ENCODE measurements at regions not wholly inside any gene's neighbourhood (a gene's known extent, or its start where the extent isn't known, plus 50 kb on each side); places are given as distances from the start of the nearest gene placed in this dataset.

- DNase-seq (ENCODE audit: insufficient read length, low spot score) (no peak), FAIRE-seq (no peak)
- TF ChIP-seq SPI1 (IDR thresholded peaks at IDR 0.05; ENCODE audit: low read depth, low read length), result no peak
- no peak for TF ChIP-seq POLR2A (IDR thresholded peaks at IDR 0.05; ENCODE audit: low read depth, low read length)
- no peak for TF ChIP-seq POLR2AphosphoS5 (IDR thresholded peaks at IDR 0.05; ENCODE audit: low read depth, low read length)
- no peak for TF ChIP-seq TAF1 (IDR thresholded peaks at IDR 0.05; ENCODE audit: low read depth, low read length)
- no peak for TF ChIP-seq POU2F2 (IDR thresholded peaks at IDR 0.05; ENCODE audit: low read depth, low read length)
- TF ChIP-seq PAX5 (IDR thresholded peaks at IDR 0.05; ENCODE audit: insufficient read depth, low read length, severe bottlenecking), result no peak
Observed at GRCh38 chr20:24718277-24718676, 230.8 kb upstream of the CST7 start.

GRCh38 chr20:24718696-24719095, 230.4 kb upstream of the CST7 start:
- no peak for DNase-seq (ENCODE audit: insufficient read length, low spot score)
- TF ChIP-seq POLR2A (IDR thresholded peaks at IDR 0.05; ENCODE audit: low read depth, low read length) (no peak), SPI1 (IDR thresholded peaks at IDR 0.05; ENCODE audit: low read depth, low read length) (no peak), POLR2AphosphoS5 (IDR thresholded peaks at IDR 0.05; ENCODE audit: low read depth, low read length) (no peak), PAX5 (IDR thresholded peaks at IDR 0.05; ENCODE audit: insufficient read depth, low read length, severe bottlenecking) (no peak), TAF1 (IDR thresholded peaks at IDR 0.05; ENCODE audit: low read depth, low read length) (no peak), POU2F2 (IDR thresholded peaks at IDR 0.05; ENCODE audit: low read depth, low read length) (no peak)
- no peak for FAIRE-seq

- no peak for TF ChIP-seq POLR2A (IDR thresholded peaks at IDR 0.05; ENCODE audit: low read depth, low read length)
- no peak for TF ChIP-seq SPI1 (IDR thresholded peaks at IDR 0.05; ENCODE audit: low read depth, low read length)
- TF ChIP-seq TAF1 (IDR thresholded peaks at IDR 0.05; ENCODE audit: low read depth, low read length), result no peak
- TF ChIP-seq POU2F2 (IDR thresholded peaks at IDR 0.05; ENCODE audit: low read depth, low read length), result no peak
- TF ChIP-seq POLR2AphosphoS5 (IDR thresholded peaks at IDR 0.05; ENCODE audit: low read depth, low read length), result no peak
- no peak for TF ChIP-seq PAX5 (IDR thresholded peaks at IDR 0.05; ENCODE audit: insufficient read depth, low read length, severe bottlenecking)
- DNase-seq (ENCODE audit: insufficient read length, low spot score) (no peak), FAIRE-seq (no peak)
Observed at GRCh38 chr20:24720957-24721356, 228.1 kb upstream of the CST7 start.

- DNase-seq (ENCODE audit: insufficient read length, low spot score) (no peak), FAIRE-seq (no peak)
- no peak for TF ChIP-seq POU2F2 (IDR thresholded peaks at IDR 0.05; ENCODE audit: low read depth, low read length)
- TF ChIP-seq POLR2AphosphoS5 (IDR thresholded peaks at IDR 0.05; ENCODE audit: low read depth, low read length), result no peak
- no peak for TF ChIP-seq TAF1 (IDR thresholded peaks at IDR 0.05; ENCODE audit: low read depth, low read length)
- no peak for TF ChIP-seq SPI1 (IDR thresholded peaks at IDR 0.05; ENCODE audit: low read depth, low read length)
- TF ChIP-seq POLR2A (IDR thresholded peaks at IDR 0.05; ENCODE audit: low read depth, low read length), result no peak
- no peak for TF ChIP-seq PAX5 (IDR thresholded peaks at IDR 0.05; ENCODE audit: insufficient read depth, low read length, severe bottlenecking)
Observed at GRCh38 chr20:24721891-24722568, 227.0 kb upstream of the CST7 start.

- no peak for TF ChIP-seq POU2F2 (IDR thresholded peaks at IDR 0.05; ENCODE audit: low read depth, low read length)
- TF ChIP-seq POLR2A (IDR thresholded peaks at IDR 0.05; ENCODE audit: low read depth, low read length), result no peak
- TF ChIP-seq PAX5 (IDR thresholded peaks at IDR 0.05; ENCODE audit: insufficient read depth, low read length, severe bottlenecking), result no peak
- no peak for TF ChIP-seq SPI1 (IDR thresholded peaks at IDR 0.05; ENCODE audit: low read depth, low read length)
- DNase-seq (ENCODE audit: insufficient read length, low spot score) (no peak), FAIRE-seq (no peak)
Observed at GRCh38 chr20:24722586-24722985, 226.5 kb upstream of the CST7 start.

- no peak for DNase-seq (ENCODE audit: insufficient read length, low spot score)
- TF ChIP-seq PAX5 (IDR thresholded peaks at IDR 0.05; ENCODE audit: insufficient read depth, low read length, severe bottlenecking) (no peak), SPI1 (IDR thresholded peaks at IDR 0.05; ENCODE audit: low read depth, low read length) (no peak), POU2F2 (IDR thresholded peaks at IDR 0.05; ENCODE audit: low read depth, low read length) (no peak), POLR2AphosphoS5 (IDR thresholded peaks at IDR 0.05; ENCODE audit: low read depth, low read length) (no peak), POLR2A (IDR thresholded peaks at IDR 0.05; ENCODE audit: low read depth, low read length) (no peak), TAF1 (IDR thresholded peaks at IDR 0.05; ENCODE audit: low read depth, low read length) (no peak)
- no peak for FAIRE-seq
Observed at GRCh38 chr20:24723186-24723585, 225.9 kb upstream of the CST7 start.

- no peak for TF ChIP-seq POLR2A (IDR thresholded peaks at IDR 0.05; ENCODE audit: low read depth, low read length)
- TF ChIP-seq POLR2AphosphoS5 (IDR thresholded peaks at IDR 0.05; ENCODE audit: low read depth, low read length), result no peak
- no peak for TF ChIP-seq TAF1 (IDR thresholded peaks at IDR 0.05; ENCODE audit: low read depth, low read length)
- no peak for TF ChIP-seq PAX5 (IDR thresholded peaks at IDR 0.05; ENCODE audit: insufficient read depth, low read length, severe bottlenecking)
- TF ChIP-seq POU2F2 (IDR thresholded peaks at IDR 0.05; ENCODE audit: low read depth, low read length), result no peak
- no peak for TF ChIP-seq SPI1 (IDR thresholded peaks at IDR 0.05; ENCODE audit: low read depth, low read length)
- FAIRE-seq (no peak), DNase-seq (ENCODE audit: insufficient read length, low spot score) (no peak)
Observed at GRCh38 chr20:24723647-24724352, 225.3 kb upstream of the CST7 start.

- DNase-seq (ENCODE audit: insufficient read length, low spot score) (no peak), FAIRE-seq (no peak)
- no peak for TF ChIP-seq POU2F2 (IDR thresholded peaks at IDR 0.05; ENCODE audit: low read depth, low read length)
- no peak for TF ChIP-seq POLR2AphosphoS5 (IDR thresholded peaks at IDR 0.05; ENCODE audit: low read depth, low read length)
- TF ChIP-seq SPI1 (IDR thresholded peaks at IDR 0.05; ENCODE audit: low read depth, low read length), result no peak
- no peak for TF ChIP-seq POLR2A (IDR thresholded peaks at IDR 0.05; ENCODE audit: low read depth, low read length)
- TF ChIP-seq TAF1 (IDR thresholded peaks at IDR 0.05; ENCODE audit: low read depth, low read length), result no peak
- no peak for TF ChIP-seq PAX5 (IDR thresholded peaks at IDR 0.05; ENCODE audit: insufficient read depth, low read length, severe bottlenecking)
Observed at GRCh38 chr20:24724982-24725533, 224.0 kb upstream of the CST7 start.

GRCh38 chr20:24727795-24728194, 221.3 kb upstream of the CST7 start:
- no peak for FAIRE-seq
- DNase-seq (ENCODE audit: insufficient read length, low spot score), result no peak
- TF ChIP-seq POLR2AphosphoS5 (IDR thresholded peaks at IDR 0.05; ENCODE audit: low read depth, low read length), result no peak
- TF ChIP-seq SPI1 (IDR thresholded peaks at IDR 0.05; ENCODE audit: low read depth, low read length), result no peak
- no peak for TF ChIP-seq TAF1 (IDR thresholded peaks at IDR 0.05; ENCODE audit: low read depth, low read length)
- no peak for TF ChIP-seq POLR2A (IDR thresholded peaks at IDR 0.05; ENCODE audit: low read depth, low read length)
- no peak for TF ChIP-seq PAX5 (IDR thresholded peaks at IDR 0.05; ENCODE audit: insufficient read depth, low read length, severe bottlenecking)
- no peak for TF ChIP-seq POU2F2 (IDR thresholded peaks at IDR 0.05; ENCODE audit: low read depth, low read length)

Data from GM12891 (cell line).